Putamen (tissue), 1 donor: ENCODE measurements at regions not wholly inside any gene's neighbourhood (a gene's known extent, or its start where the extent isn't known, plus 50 kb on each side); places are given as distances from the start of the nearest gene placed in this dataset.
A peak's percentile ranks its signal among the peaks of the same experiment; 100 is the strongest.
"Not testable (repeated sequence)": the region's sequence is repeated elsewhere in the genome, so short reads cannot be mapped to it uniquely, and the experiment has no call there.

Experiments used
- DNase-seq: peaks from one replicate; pipeline ENCODE4 v3.0.0-alpha.2; 2016; ENCODE audit warnings: low spot score

DNA sequence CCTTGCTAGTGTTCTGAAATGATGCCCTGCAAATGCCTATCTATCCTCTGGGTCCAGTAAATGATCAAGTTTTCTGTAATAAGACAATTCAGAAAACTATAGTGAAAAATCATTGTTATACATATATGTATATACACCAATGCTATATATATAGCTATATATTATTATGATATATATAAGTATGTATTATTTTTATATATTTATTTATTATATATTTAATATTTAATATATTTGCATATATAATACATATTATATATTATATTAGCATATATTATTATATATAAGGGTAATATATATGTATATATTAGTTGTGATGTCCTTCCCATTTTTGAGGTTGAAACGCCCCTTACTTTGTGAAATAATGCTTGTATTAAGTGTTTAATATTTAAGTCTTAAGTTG lies 181.4 kb upstream of the CACNA2D1 start:
- no peak for DNase-seq

DNA sequence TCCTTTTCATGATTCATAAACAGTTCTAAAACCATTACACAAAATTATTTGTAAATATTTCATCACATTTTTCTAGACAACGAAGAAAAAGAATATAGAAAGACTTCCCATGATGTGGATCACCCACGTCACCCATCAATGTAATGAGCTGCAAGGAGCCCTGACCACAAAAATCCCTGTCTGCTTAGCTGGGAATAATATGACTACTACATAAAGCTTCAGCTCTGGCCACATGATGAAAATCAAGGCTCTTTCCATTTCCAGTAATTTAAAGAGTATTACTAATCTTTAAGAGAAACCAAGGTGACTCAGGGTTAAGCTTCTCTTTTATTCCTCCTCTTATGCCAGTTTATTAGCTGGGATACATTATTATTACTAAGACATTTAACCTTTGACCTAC lies 180.8 kb upstream of the CACNA2D1 start:
- no peak for DNase-seq

DNA sequence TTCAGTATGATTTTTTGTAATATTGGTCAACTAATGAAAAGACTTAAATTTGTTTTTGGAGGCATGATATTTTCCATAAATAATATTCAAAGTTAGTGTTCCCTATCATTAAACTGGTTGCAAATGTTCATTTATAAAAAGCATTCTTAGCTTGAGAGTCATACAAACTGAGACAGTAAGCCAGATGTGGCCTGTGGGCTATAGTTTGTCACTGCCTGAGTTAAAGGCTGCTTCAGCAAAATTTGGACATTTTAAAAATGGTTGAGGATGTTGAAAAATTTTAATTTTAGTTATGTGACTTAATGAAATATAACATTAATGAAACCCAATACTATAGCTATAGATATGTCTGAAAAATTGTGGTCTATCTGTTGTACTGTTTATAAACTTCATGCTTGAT lies 180.2 kb upstream of the CACNA2D1 start:
- DNase-seq, result no peak

DNA sequence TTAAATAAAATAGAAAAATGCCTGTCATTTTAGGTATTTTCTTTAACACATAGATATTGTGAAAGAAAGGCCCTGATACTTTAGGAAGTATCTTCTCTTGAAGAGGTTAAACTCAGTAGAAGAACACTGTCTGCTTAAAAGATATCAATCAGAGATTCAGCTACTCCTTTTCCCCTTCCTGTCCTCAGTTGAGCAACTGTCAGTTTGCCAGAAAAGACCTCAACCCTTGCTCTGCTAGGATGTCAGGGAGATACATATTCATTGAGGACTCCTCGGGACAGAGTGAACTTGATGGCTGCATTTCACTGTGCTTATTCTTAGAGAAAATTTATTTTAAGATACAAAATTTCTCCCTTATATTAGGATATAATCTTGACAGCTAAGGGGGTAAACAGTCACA lies 173.6 kb upstream of the CACNA2D1 start:
- no peak for DNase-seq

DNA sequence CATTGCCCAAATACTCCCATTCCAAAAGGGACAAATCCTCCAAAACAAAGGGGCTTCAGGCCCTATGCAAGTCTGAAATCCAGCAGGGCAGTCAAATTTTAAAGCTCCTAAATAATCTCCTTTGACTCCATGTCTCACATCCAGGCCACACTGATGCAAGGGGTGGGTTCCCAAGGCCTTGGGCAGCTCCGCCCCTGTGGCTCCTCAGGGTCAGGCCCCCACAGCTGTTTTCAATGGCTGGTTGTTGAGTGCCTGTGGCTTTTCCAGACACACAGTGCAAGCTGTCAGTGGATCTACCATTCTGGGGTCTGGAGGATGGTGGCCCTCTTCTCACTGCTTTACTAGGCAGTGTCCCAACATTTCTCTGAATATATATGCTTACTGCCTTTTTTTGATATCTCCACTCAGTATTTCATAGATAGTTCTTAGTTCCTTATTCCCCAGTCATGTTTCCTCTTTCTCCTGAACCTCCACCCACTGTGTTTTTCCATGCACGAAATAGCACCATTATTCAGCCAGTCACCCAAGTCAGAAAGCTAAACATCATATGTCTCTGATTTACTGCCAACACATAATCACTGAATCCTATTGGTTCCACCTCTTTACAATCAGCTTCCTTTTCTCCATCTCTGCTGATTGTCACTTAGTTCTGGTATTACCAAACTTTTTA lies 172.6 kb upstream of the CACNA2D1 start:
- DNase-seq, result no peak

DNA sequence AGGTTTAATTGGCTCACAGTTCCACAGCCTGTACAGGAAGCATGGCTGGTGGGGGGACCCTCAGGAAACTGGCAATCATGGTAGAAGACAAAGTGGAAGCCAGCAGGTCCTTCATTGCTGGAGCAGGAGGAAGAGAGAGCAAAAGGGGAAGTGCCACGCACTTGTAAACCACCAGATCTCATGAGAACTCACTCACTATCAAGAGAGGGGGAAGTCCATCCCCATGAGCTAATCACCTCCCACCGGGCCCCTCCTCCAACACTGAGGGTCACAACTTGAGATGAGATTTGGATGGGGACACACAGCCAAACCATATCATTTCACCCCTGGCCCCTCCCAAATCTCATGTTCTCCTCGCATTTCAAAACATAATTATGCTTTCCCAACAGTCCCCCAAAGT lies 171.9 kb upstream of the CACNA2D1 start:
- no peak for DNase-seq

DNA sequence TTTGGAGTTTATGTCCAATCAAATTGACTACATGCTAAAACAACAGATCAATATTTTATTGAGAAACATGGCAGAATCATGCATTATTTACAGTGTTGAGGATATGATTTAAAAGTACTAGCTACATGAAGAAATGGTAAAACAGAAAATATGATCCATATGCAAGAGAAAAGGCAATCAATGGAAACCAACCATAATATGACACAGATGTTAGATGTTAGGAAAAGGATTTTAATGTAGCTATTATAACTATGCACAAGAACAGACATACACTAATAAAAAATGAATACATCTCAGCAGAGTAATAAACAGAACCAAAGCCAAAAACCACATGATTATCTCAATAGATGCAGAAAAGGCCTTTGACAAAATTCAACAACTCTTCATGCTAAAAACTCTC lies 166.2 kb upstream of the CACNA2D1 start:
- no peak for DNase-seq

DNA sequence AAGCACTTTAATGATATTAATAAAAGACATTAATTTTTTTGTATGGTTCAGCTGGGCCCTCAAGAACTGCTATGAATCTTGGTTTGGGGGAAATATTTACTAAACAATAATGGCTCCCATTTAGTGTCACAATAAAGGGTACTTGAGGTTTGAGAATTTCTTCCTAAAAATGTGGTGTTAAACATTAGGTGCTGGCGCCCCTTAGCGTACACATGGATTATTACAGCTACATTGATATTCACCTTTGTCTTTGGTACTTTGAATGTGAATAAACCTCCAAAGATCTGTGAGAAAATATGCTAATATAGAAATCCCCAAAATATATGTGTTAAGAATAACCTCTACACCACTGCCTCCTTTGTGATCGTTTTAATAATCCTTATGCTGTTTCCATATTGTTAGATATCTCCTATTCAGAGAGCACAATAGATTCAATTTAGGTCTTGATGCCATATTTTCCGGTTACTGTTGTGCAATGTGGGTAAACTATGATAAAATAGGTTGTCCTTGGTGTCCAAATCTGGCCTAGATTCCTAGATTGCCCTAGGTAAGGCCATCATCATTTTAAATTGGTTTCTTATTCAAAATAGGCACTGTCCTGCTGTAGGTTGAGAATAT lies 161.8 kb upstream of the CACNA2D1 start:
- DNase-seq, result peak; percentile 36

DNA sequence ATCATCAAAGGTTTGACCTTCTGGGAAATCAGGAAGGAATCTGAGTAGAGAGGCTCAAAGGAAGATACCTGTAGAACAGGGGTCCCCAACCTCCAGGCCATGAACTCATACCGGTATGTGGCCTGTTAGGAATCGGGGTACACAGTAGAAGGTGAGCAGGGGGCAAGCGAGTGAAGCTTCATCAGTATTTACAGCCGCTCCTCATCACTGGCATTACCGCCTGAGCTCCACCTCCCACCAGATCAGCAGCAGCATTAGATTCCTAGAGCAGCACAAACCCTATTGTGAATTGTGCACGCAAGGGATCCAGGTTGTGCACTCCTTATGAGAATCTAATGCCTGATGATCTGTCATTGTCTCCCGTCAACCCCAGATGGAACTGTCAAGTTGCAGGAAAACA lies 158.5 kb upstream of the CACNA2D1 start:
- DNase-seq, result no peak

DNA sequence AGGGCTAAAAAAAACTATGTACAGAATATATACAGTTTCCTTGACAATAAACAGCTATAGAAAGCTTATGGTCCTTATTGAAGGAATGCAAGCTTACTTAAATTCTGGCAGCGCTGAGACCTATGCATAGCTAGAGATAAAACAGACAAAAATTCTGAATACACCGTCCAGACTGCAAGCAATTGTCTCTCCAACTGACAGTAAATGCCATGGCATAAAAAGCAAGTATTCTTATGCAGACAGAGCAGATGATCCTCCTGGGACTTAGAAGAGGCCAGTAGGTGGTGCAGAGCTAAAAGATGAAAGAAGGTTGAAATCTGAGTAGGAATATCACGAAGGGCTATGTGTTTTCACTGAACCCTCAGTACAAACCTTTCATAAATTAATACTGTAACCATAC lies 157.0 kb upstream of the CACNA2D1 start:
- DNase-seq, result no peak

DNA sequence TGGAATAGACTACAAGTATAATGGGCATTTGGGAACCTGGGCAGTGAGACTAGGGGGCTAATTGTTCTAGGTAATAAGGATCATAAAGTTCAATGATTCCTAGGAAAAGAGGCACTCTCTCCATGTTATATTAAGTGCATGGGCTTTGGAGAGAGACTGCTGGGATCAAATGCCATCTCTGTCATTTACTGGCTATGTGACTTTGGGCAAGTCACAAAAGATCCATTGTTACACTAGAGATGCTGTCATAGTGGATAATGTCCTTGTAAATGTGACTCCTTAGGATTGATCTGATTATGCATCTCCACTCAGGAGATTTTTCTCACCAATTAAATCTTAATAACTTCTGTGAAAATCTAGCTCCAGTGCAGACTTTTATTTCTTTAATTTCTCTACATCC lies 156.3 kb upstream of the CACNA2D1 start:
- peak; percentile 76 for DNase-seq

DNA sequence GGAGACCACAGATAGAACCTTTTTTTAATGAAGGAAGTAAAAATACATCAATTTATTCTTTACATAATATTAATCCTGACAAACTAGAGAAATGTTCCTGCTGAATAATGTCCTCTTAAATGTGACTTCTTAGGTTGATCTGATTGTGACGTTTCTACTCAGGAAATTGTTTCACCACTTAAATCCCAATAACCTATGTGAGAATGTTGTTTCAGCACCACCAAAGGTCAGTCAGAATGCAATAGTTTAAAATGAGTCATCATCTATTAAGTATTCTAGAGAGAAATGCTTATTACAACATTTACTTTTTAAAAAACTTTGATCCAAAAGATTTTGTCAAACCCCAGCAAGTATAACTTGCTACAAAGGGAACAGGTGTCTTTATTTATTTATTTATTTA lies 155.4 kb upstream of the CACNA2D1 start:
- no peak for DNase-seq

DNA sequence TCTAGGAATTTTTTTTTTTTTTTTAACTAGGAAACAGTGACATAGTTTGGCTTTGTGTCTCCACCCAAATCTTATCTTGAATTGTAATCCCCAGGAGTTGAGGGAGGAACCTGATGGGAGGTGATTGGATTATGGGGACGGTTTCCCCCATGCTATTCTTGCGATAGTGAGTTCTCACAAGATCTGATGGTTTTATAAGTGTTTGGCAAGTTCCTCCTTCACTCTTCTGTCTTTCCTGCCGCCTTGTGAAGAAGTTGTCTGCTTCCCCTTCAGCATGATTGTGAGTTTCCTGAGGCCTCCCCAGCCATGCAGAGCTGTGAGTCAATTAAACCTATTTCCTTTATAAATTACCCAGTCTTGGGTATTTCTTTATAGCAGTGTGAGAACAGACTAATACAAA lies 152.2 kb upstream of the CACNA2D1 start:
- DNase-seq, result not testable (repeated sequence)

DNA sequence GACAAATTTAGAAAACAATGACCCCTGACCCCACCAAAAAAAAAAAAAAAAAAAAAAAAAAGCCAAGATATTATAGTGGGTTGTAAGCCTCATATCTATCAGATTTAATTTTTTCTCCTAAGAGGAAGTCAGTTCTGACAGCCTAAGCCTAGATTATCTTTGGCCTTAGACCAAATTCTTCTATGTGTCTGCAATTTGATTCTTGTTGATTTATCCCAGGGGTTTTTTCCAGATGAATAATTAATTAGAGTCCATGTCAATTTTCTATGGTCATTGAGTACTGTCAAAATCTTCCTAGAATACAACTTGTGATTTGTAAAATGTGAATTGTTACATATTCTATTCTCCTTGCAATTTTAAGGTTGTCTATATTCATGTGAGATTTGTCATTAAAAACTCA lies 151.6 kb upstream of the CACNA2D1 start:
- no peak for DNase-seq

DNA sequence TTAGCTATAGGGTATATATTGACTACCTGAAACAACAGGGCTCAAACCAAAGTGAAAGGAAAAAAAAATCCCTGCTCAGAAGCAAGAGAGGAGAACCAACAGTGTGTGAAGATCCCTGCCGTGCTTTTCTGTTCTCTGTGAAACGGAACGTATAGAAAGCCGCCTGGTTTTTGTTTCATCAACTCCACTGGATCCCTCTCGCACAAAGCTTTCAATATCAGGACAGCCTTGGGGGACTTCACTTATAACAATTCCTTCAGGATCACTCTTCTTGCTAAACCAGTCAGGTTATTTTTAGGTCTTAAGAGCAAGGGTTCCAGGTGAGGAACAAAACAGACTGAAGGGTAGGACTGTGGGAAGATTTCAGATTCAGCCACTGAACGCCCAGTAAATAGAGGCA lies 151.1 kb upstream of the CACNA2D1 start:
- no peak for DNase-seq

DNA sequence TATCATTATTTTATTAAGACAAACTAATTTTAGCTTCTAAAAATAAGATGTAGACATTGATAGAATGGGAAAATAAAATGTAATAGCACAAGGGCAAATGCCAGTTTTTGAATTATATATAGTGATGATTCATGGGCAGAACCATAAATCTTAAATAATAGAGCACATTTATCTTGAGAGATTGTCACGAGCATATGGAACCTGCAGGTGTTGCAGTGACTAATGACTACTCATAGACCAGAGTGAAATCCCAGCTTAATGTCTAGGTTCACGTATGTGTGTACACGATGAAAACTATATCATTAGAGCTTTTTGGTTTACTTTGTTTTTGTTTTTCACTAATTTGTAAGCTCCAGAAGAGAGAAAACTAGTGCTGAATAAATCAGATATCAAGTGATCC lies 150.2 kb upstream of the CACNA2D1 start:
- DNase-seq, result no peak

DNA sequence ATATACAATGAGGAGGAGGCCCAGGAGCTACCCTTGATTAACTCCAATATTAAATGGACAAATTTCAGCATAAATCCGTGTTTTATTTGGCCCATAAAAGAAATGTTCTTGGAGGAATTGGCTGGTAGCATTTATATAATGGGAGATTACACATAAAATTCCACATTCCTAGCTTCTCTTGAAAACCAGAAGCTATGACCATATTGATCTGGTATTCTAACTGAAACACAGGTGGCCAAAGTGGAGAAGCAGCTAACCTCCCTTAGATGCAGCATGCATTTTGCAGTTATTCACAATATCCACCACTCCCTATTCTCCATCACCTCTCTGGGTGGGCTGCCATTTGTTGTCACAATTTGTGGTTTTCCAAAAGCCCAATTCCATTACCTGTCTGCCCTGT lies 148.8 kb upstream of the CACNA2D1 start:
- DNase-seq, result no peak

DNA sequence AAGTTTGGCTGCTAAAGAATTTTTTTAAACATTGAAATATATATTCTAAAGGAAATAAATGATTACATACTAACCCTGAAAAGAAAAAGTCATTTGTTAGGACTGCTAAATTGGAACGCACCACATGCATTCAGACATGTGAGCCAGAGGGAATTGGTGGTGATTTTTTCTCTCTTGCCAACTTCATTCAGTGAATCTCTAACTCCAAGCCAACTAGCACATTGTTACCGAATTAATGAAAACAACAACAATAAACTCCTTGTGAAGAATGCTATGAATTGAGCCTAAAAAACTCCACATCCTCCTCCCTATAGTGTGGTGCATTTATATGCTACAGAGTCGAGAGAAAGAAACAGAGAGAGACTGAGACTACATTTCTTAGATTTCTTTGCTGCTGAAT lies 135.5 kb upstream of the CACNA2D1 start:
- no peak for DNase-seq

DNA sequence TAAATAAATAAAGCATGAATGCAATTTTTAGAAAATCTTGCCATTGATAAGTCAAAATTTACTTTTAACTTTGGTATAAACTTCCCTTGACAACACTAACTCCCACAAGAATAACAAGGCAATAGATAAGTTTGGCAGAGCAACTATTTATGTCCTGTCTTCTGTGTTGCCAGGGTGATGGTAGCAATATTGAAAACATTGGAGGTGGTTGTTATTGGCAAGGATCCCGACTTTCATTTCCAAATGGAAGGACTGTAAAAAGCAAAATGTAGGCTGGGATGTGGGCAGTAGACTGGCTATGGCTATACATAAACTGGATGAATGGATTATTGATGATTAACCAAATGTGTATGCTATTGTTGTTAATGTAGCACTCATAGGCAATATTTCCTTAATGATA lies 134.9 kb upstream of the CACNA2D1 start:
- no peak for DNase-seq

DNA sequence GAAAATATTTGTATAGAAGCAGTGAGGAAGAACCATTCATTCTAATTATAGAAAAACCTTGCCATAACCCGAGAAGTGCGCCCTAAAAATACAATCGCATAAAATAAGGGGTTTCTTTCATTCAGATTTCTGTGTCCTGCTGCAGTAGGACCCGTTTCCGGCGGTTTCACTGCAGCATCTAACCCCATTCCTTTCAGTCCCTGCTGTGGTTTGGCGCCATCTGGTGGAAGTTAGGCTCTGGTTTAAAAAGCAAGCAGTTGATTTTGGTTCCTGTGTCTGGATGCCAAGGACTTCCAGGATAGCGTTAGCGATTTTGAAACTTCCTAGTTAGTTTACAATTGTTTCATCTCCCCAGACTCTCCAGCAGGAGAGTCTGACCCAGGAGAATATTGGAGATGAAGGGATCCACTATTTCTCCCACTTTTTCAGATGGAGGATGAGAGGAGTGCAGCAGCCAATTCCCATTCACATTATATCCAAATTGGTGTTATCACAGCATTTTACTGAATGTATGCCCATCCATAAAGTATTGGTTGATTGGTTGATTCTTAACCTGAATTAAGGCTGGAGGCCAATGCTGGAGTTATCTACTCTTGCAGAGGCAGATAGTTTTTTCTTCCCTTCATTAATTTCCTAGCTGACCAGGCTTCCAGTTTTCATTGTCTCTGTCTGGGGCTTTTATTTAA lies 128.8 kb upstream of the CACNA2D1 start:
- DNase-seq, result peak; percentile 87

DNA sequence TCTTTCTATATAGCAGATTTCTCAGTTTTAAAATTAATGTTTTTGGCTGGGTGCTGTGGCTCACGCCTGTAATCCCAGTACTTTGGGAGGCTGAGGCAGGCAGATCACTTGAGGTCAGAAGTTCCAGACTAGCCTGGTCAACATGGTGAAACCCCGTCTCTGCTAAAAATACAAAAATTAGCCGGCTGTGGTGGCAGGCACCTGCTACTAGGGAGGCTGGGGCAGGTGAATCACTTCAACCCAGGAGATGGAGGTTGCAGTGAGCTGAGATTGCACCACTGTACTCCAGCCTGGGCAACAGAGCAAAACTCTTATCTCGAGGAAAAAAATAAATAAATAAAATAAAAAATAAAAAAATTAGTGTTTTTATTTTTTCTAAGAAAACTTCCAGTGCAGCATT lies 127.5 kb upstream of the CACNA2D1 start:
- DNase-seq, result not testable (repeated sequence)

DNA sequence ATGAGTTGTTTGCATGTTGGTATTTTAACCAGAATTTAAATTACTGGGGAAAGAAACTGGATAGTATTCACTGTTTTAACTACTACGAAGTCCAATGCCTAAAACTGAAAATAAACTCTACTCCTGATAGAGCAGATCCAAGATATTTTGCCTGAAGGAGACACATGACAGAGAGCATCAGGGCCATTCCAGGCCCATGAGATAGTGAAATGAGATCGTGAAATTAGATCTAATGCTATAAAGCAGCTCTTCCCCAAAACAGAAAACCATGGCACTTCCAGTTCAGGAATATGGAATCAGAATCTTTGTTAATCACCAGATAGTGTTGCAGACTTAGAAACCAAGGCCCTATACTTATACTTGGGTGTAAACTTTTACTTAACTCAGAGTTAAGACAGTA lies 124.3 kb upstream of the CACNA2D1 start:
- DNase-seq, result no peak

DNA sequence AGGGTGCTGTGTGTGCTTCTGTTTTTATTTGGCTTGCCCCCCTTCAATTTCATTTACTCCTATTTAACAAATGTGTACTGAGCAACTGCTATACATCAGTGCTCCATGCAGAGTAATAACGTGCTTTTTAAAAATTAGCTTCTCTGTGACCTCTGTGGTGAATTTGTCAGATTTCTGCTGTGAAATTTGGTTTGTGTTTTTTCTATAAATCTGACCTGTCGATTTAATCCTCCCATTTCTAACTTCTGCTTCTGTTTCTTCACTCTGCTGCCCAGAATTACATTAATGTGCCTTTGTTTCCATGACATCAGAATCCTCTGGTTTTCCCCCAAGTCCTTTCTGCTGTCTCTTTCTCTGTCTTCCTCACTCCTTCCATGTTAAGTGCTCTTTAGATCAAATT lies 123.8 kb upstream of the CACNA2D1 start:
- no peak for DNase-seq

DNA sequence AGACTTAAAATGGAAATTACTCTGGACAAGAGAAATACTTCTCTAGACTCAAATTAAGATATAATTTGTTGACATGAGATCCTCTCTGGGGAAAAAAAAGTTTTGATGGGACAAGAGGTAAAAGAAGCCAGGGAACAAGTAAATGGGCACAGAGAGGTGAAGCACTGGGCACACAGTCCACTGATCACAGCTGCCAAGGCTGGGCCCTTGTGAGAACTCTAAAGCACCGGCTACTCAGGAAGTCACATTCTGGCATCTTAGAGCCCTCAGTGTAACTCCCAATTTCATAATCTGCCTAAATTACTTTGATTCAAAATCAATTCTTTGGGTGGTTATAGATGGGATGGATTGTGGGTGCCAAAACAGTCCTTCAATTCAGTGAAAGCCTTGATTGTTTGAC lies 123.2 kb upstream of the CACNA2D1 start:
- DNase-seq, result no peak
